AML-193 (cell line): ENCODE measurements at regions not wholly inside any gene's neighbourhood (a gene's known extent, or its start where the extent isn't known, plus 50 kb on each side); places are given as distances from the start of the nearest gene placed in this dataset.

ENCODE experiments used
- DNase-seq, 2 experiments: peaks; one replicate each; lab custom pipeline; 2025; lab: John Stamatoyannopoulos, UW

DNA sequence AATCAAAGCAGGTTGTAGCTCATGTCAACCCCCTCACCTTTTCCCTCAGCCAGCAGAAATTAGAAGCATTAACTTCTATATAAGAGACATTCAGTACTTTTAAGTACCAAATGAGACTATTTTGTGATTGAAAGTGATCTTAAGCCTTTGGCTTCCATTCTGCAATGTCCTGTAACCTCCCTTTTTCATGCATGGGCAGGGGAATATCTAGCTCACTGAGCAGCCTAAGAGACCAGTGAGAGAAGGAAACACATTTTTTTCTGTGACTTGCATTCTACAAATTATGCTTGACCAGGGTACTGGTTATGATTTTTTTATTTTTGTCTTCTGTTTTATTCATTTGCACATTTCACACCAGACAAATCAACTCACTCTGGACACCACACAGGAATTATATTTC is 369.6 kb downstream of the KCTD12 start:
- DNase-seq: no peak

DNA sequence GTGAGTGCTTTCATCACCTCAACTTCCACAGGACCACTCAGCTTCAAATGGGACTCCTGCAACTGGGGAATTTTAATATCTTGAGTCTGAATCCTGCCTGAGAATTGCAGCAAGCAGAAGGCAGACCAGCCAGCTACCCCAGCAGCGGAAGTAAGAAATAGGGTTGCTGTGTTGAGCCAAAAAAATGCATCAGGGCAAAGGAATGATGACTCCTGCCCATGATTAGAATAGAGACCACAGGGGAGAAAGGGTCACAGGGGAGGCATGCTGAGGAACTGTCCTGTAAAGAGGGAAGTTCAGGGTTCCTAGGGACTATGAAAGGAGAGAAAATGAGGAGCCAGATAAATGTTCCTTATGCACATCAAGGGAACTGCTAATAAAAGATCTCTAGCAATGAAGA is 370.2 kb downstream of the KCTD12 start:
- DNase-seq: no peak

- DNase-seq: no peak
These were observed 373.5 kb downstream of the KCTD12 start for GRCh38 chr13:76512721-76513145.

DNA sequence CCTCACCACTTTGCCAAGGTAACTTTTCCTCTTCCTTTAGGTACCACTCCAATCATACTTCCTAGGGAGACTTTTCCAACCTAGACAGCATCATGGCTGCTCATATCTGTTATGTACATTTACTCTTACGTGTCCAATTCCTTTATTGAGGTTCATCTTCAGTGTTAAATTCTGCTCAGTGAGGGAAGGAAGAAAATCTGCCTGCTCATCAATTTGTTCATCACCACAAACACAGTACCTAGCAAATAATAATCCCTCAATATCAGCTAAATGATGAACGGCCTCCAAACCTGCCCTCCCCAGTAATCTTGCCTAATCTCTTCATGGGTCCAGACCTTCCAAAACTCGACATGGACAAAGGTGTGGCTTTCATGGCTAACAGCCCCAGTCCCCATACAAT is 380.8 kb downstream of the KCTD12 start:
- no peak for DNase-seq

DNA sequence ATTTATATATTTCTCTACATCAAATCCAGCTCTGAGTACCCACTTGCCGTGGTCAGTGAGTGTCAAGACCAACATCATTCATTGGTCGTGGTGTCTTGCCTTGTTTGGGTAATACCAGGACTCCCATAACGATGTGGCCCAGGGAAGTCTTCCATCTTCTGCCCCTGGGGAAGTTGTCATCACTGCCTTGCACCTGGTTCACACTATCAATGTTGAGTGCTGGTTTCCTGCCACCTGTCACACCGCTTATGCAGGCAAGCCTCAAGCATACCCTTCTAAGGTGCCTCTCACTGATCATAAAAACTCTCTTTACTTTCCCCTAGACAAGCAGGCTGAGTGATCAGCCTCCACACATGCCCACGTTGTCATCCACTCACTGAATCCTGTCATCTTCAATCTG is 382.4 kb downstream of the KCTD12 start:
- no peak for DNase-seq

DNA sequence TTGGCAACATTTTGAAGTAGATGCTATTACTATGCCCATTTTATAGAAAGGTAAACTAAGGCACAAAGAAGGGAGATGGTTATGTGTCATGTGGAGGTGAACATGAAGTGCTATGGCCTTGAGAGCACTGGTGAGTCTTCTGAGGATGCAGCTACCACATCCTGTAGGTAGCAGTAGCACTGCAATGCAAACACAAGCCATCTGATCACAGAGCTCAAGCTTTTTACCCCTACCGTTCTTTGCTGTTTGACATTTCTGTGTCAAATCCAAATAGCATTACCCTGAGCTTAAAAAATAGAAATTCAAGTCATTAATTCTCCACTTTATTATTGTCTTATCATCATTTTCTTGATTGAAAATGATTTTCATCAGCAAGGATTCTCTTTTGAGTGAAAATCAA is 382.9 kb downstream of the KCTD12 start:
- DNase-seq: no peak

- DNase-seq: no peak
These were observed 385.3 kb downstream of the KCTD12 start for GRCh38 chr13:76500894-76501293.

GRCh38 chr13:76499891-76500290 is 386.3 kb downstream of the KCTD12 start:
- no peak for DNase-seq

DNA sequence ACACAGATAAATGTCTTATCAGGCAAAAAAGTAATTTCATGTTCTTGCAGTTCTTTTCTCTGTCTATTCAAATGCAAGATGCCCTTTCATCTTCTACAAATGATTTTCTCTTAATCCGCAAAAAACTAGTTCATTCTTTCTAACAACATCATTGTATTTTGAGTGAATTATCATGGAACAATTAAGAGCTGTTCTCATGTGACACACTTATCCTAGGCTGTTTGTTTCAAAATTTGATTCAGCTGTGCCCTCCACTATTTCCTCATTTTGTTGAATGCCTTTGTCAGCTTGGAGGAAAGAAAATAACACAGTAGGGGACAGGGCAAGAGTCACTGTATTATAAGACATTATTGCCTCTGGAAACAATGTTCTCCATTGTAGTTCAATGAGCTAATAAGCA is 396.9 kb downstream of the KCTD12 start:
- no peak for DNase-seq

DNA sequence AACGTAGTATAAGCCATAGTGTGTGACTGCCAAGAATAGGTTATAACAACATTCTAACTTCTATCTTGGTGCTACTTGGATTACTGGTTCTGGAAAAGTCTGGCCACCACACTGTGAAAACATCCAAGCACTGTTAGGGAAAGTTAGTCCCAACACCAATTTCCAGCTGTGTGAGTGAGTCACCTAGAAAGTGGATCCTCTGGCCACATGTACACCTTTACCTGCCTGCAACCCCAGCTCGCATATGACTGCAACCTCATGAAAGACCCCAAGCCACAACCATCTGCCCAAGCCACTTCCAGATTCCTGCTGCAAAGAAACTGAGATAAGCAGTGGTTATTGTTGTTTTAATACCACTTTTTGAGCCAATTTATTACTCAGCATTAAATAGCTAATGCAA is 404.5 kb downstream of the KCTD12 start:
- DNase-seq: no peak

DNA sequence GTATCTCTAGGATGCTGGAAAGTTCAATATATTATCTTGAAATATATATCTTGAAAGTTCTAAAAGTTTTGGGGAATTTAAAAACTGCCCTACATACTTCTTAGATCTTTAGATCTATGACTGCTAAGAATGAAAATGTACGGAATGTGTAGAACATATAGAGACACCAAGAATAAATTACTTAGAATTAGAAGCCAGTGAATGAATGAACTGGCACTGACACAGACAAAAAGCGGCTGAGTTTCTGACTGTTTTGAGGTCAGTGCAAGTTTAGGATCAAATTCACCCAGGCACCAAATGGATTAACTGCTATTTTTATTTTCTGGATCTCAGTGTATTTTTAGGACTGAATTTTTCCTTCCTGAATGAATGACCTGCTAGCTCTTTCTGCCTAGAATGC is 411.2 kb downstream of the KCTD12 start:
- no peak for DNase-seq

DNA sequence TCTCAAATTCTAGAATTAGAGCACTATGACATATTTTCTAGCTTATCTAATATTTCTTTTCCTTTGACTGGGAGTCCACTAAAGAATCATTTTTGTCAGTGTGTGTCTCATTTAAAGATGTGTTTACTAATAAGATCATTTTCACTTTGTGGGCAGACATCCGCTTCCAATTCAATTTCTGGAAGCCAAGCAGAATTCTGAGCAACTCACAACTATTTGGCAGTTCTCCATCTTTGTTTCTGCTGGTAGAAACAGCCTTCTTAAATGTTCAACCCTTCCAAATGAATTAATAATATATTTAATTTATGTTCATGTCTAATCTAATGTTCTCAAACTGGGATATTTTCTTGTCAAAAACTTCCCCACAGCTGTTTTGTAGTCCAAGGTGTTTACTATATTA is 411.8 kb downstream of the KCTD12 start:
- no peak for DNase-seq

GRCh38 chr13:76473552-76474134 is 412.6 kb downstream of the KCTD12 start:
- DNase-seq: peak; percentile 85 to 87

- no peak for DNase-seq
These were observed 413.3 kb downstream of the KCTD12 start for GRCh38 chr13:76472916-76473315.

- DNase-seq: no peak
These were observed 414.7 kb downstream of the KCTD12 start for GRCh38 chr13:76471486-76471885.

DNA sequence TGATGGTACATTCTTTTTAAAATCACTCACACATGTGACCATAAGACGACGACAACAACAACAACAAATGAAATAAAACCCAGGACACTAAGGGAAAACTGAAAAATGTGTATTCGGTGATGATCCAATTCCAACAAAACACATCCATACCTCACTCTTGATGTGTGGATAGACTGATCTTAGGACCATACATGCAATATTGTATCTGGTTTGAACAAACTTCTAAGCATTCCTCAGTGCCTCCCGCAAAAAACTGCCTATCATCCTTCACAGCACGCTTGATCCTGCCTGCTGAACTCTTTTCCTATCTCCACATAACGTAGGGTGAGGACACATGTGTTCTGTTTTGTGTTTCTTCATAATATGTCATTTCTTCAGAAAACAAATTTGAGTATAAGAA is 415.2 kb downstream of the KCTD12 start:
- DNase-seq: no peak

DNA sequence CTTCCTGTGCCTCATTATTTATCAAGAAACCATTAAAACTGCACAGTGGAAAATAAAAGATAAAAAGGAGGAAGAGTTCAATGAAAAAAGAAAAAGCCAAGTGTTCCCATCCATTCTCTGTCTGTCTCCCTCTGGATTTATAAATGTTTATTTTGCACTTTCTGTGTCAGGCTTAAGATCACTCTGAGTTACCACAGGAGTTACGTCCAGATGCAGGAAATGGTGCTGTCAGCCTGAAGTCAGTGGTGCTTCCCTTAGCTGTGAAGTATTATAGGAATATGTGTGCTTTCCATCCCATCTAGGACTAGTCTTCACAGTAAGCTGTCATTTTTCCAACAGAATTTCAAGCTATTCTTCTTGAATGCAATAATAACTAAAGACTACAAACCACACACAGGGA is 420.2 kb downstream of the KCTD12 start:
- DNase-seq: no peak

DNA sequence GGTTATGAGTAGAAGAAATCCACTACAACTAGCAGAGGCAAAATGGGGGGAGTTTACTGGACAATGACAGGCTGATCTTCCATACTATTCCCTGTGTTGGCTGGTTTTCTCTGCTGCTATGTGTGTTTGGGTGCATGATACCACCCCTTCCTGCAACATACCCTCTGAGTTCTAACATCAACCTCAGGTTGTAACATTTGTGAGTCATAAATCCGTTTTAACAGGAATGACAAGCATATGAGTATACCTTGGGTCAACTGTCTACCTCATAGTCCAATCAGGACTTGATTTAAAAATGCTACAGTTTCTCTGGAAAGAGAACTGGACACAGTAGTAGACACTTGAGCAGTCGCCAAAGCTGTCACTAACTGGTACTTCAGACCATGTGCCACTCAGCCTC is 422.9 kb downstream of the KCTD12 start:
- no peak for DNase-seq

DNA sequence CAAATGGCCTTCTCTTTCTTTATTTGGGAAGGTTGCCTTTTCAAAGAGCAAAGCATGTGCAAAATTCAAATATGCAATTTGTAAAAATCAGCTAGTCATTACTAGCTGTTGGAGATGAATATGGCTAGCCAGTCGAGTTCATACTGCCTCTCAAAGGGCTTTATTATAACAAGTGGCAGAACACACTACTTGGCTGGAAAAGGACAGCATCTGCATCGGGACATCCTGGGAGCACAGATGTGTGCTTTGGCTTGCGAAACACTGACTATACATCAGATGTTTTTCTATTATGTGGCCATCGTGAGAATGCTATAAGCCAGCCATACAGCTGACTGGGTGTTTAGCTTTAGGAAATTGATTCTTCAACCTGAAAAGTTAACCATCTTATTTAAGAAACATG is 424.2 kb downstream of the KCTD12 start:
- no peak for DNase-seq

GRCh38 chr13:76461484-76461883 is 424.7 kb downstream of the KCTD12 start:
- DNase-seq: no peak

DNA sequence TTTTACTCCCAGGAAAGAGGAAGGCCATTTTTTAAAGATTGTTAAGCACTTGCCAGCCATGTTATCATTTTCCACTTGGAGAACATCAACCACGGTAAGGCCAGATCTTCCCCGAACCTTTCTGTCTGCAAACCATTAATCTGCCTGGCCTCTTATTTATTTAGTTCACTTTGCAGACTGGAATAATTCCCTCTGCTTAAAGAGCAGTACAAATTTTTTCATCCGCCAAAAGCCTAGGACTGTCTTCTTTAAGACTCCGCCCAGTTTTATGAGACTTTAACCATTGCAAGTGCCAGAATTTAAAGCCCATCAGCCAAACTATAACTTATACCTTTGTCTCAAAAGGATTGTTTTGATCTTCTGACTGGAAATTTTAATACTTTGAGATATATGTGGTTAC is 426.3 kb downstream of the KCTD12 start:
- DNase-seq: no peak

- DNase-seq: no peak
These were observed 430.2 kb downstream of the KCTD12 start for GRCh38 chr13:76455960-76456359.

DNA sequence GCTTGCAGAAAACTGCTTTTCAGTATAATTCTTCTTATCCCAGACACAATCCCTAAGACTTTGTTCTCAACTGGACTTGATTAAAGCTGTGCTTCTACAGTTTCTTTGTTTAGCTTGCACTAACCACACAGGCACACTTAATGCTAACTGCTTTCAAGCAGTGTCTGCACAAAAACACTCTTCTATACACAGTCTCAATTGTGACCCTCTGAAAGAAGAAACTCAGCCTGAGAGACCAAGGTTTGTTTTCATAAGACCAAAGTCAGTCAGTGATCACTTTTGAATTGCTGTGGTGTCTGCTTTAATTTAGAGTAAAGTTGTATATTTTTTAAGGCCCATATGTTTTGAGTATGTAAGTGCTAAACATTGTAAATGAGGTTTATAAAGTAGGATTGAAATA is 431.2 kb downstream of the KCTD12 start:
- DNase-seq: no peak

- no peak for DNase-seq
These were observed 436.5 kb downstream of the KCTD12 start for GRCh38 chr13:76449716-76450115.

DNA sequence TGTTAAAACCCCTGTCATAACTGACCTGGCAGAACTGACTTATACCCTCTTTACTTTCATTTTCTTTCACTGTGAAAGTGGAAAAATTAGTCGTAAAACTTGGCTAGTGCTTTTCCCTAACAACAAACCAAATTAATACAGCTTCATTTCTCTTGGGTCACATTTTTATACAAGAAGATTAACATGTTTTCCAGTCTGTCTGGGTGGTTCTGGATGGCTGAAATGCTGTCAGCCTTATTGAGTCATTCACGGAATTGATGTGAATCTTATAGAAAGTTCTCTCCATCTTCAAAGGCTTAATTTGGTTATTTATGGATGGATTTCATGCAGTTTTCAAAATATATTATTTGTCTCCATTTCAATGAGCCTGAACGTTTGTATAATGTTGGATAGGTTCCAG is 440.0 kb downstream of the KCTD12 start:
- no peak for DNase-seq
